ENCODE measurements at regions not wholly inside any gene's neighbourhood (a gene's known extent, or its start where the extent isn't known, plus 50 kb on each side); places are given as distances from the start of the nearest gene placed in this dataset.

DNA sequence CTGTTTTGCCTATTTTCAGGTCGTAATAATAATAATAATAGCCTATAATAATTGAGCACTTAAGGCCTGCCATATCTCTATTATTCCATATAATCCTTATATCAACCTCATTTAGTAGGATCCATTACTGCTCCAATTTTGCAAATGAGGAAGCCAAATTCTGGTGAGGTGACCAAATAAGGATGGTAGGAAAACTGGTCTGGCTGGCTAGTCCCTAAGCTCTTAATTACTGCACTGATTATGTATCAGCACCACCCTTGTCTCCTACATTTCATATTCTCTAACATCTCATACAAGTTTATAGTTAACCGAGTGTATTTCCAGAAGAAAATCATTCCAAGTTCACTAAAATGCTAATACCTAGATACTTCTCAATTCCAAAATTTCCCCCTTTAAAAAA, 166.5 kb upstream of the RGMB start:
- DNase-seq (ENCODE audit: extremely low spot score in 2 of 2), result no peak
- H3K4me3 ChIP-seq, result no peak overlapping the region
- intact Hi-C loops (cut with DNase I), result no loop called here
- H3K36me3 ChIP-seq, result no peaks in the 10 kb centered on the region
- no peak overlapping the region for H3K27ac ChIP-seq
- no peaks in the 10 kb centered on the region for H3K9me3 ChIP-seq
- no peaks in the 10 kb centered on the region for H3K4me1 ChIP-seq
- TF ChIP-seq, protein P1, sequence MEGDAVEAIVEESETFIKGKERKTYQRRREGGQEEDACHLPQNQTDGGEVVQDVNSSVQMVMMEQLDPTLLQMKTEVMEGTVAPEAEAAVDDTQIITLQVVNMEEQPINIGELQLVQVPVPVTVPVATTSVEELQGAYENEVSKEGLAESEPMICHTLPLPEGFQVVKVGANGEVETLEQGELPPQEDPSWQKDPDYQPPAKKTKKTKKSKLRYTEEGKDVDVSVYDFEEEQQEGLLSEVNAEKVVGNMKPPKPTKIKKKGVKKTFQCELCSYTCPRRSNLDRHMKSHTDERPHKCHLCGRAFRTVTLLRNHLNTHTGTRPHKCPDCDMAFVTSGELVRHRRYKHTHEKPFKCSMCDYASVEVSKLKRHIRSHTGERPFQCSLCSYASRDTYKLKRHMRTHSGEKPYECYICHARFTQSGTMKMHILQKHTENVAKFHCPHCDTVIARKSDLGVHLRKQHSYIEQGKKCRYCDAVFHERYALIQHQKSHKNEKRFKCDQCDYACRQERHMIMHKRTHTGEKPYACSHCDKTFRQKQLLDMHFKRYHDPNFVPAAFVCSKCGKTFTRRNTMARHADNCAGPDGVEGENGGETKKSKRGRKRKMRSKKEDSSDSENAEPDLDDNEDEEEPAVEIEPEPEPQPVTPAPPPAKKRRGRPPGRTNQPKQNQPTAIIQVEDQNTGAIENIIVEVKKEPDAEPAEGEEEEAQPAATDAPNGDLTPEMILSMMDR (IDR thresholded peaks at IDR 0.05), result no peak
- TF ChIP-seq POLR2A (IDR thresholded peaks at IDR 0.05), result no peak
- no peak for TF ChIP-seq POLR2AphosphoS5 (IDR thresholded peaks at IDR 0.05; ENCODE audit: insufficient read depth in 1 of 2, low read depth in 1 of 2)
- no peaks in the 10 kb centered on the region for H3K27me3 ChIP-seq

DNA sequence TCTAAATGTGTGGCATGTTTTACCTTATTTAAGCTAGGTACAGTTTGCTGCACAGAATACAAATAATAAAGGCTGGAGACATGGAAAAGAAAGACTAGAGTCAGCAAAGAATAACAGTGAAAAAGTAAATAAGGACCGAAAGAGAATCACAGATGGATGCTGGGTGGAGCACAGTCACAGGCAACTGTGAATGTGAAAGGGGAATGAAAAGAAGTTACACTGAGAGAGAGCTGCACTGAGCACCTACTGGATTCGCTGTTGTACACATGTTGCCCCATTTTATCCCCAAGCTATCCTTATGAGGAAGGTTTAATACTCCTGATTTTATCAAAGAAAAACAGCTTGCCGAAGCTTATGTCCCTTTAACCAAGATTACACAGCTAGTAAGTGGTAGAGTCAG, 165.4 kb upstream of the RGMB start:
- Histone ChIP-seq H3K36me3 (no peaks in the 10 kb centered on the region), H3K9me3 (no peaks in the 10 kb centered on the region), H3K27me3 (no peaks in the 10 kb centered on the region), H3K27ac (no peak overlapping the region), H3K4me3 (no peak overlapping the region), H3K4me1 (no peaks in the 10 kb centered on the region)
- intact Hi-C loops (cut with DNase I), result no loop called here
- no peak for DNase-seq (ENCODE audit: extremely low spot score in 2 of 2)
- no peak for TF ChIP-seq POLR2AphosphoS5 (IDR thresholded peaks at IDR 0.05; ENCODE audit: insufficient read depth in 1 of 2, low read depth in 1 of 2)
- TF ChIP-seq, protein P1 (IDR thresholded peaks at IDR 0.05), result no peak
- TF ChIP-seq POLR2A (IDR thresholded peaks at IDR 0.05), result no peak

DNA sequence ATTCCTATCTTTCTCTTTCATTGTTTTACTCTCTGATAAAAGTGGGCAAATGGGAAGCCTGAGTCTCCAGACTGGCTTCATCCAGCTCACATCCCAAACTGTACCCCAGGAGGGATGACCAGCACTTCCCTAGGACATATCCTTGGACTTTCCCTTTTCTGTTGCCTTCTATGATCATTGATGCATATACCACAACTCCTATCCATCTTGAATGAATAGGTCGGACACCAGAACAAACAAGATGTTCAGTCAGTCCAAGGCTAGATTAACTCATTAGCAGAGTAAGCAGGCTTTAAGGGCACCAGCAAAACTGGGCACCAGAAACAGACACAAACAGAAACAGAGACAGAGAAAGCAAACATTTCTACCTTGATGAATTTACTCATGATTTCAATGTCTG, 159.1 kb upstream of the RGMB start:
- Histone ChIP-seq H3K9me3 (no peaks in the 10 kb centered on the region), H3K27ac (no peak overlapping the region), H3K36me3 (no peaks in the 10 kb centered on the region), H3K4me1 (no peaks in the 10 kb centered on the region), H3K4me3 (no peak overlapping the region), H3K27me3 (no peaks in the 10 kb centered on the region)
- TF ChIP-seq POLR2AphosphoS5 (IDR thresholded peaks at IDR 0.05; ENCODE audit: insufficient read depth in 1 of 2, low read depth in 1 of 2), result no peak
- TF ChIP-seq POLR2A (IDR thresholded peaks at IDR 0.05), result no peak
- TF ChIP-seq, protein P1 (IDR thresholded peaks at IDR 0.05), result no peak
- no peak for DNase-seq (ENCODE audit: extremely low spot score in 2 of 2)
- intact Hi-C loops (cut with DNase I), result no loop called here

DNA sequence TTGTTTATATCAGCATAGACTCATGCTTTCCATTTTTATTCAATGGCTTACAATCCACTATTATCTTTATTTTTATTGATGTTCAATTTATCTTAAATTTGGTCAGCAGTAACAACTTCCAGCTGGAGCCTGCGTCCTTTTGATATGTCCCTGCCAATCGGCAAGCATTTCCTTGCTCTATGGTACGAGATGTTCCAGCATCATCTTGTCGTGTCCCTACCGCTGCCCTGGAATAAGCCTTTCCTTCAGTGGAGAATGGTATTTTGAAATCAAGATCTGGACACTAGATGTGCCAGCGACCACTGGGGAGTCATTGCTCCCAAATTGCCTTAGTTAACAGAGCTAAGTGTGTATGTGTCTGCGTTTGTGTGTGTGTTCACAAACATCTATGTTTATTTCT, 151.6 kb upstream of the RGMB start:
- H3K4me1 ChIP-seq, result no peaks in the 10 kb centered on the region
- H3K4me3 ChIP-seq, result no peak overlapping the region
- intact Hi-C loops (cut with DNase I), result no loop called here
- no peak for DNase-seq (ENCODE audit: extremely low spot score in 2 of 2)
- H3K9me3 ChIP-seq, result no peaks in the 10 kb centered on the region
- TF ChIP-seq POLR2AphosphoS5 (IDR thresholded peaks at IDR 0.05; ENCODE audit: insufficient read depth in 1 of 2, low read depth in 1 of 2) (no peak), POLR2A (IDR thresholded peaks at IDR 0.05) (no peak)
- TF ChIP-seq, protein P1 (IDR thresholded peaks at IDR 0.05), result no peak
- no peak overlapping the region for H3K27ac ChIP-seq
- H3K36me3 ChIP-seq, result no peaks in the 10 kb centered on the region
- no peaks in the 10 kb centered on the region for H3K27me3 ChIP-seq

DNA sequence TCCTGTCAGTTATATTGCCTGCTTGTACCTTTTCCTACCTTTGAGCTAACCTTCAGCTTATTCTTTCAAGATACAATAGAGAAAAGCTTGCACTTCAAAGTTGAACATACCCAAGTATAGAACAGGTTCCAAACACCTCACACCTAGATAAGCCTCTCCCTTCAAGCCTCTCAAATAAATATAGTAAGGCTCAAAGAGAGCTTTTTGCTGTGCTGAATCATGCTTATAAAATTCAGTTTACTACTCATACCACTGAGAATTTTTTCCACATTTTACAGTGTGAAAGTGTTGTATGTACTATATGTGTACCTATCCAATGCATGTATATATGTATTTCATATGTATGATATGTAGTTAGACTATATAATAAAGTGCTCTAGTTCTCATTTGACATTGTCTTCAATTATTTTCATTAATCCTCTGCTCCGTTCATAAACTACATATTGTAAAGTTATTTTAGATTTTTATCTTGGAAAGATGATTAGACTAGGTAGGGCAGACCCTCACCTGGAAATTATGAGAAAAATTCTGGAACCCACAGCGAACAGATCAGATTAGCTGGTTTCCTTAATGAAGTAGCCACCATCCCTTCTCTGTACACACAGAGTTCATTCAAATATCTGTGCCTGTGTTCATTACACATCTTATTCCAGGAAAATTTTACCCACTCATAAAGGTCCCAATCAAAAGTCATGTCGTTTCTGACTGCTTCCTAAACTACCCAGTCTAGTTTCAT, 149.2 kb upstream of the RGMB start:
- no peaks in the 10 kb centered on the region for H3K27me3 ChIP-seq
- no peaks in the 10 kb centered on the region for H3K4me1 ChIP-seq
- no peaks in the 10 kb centered on the region for H3K36me3 ChIP-seq
- H3K9me3 ChIP-seq, result no peaks in the 10 kb centered on the region
- H3K4me3 ChIP-seq, result no peak overlapping the region
- TF ChIP-seq POLR2AphosphoS5 (IDR thresholded peaks at IDR 0.05; ENCODE audit: insufficient read depth in 1 of 2, low read depth in 1 of 2) (no peak), POLR2A (IDR thresholded peaks at IDR 0.05) (no peak)
- TF ChIP-seq, protein P1 (IDR thresholded peaks at IDR 0.05), result no peak
- intact Hi-C loops (cut with DNase I), result no loop called here
- DNase-seq (ENCODE audit: extremely low spot score in 2 of 2), result no peak
- H3K27ac ChIP-seq, result no peak overlapping the region
